ENCODE measurements at regions not wholly inside any gene's neighbourhood (a gene's known extent, or its start where the extent isn't known, plus 50 kb on each side); places are given as distances from the start of the nearest gene placed in this dataset.

- DNase-seq = no peak
- intact Hi-C loops (cut with DNase I) = no loop called here
Observed at GRCh38 chr7:156064971-156065386, 252.7 kb upstream of the SHH start.

GRCh38 chr7:156063241-156063810 lies 251.1 kb upstream of the SHH start:
- intact Hi-C loops (cut with DNase I) = no loop called here
- DNase-seq = peak in 1 of 10 donors; percentile 41

- intact Hi-C loops (cut with DNase I) = no loop called here
Observed at GRCh38 chr7:156062286-156062685, 250.0 kb upstream of the SHH start.

GRCh38 chr7:156061689-156062255 lies 249.5 kb upstream of the SHH start:
- intact Hi-C loops (cut with DNase I) = no loop called here
- peak in 1 of 10 donors; percentile 70 for DNase-seq

More at GRCh38 chr7:156062286-156062685, 250.0 kb upstream of the SHH start:
- DNase-seq = peak in 1 of 10 donors; percentile 56

- intact Hi-C loops (cut with DNase I) = no loop called here
- DNase-seq = peak in 1 of 10 donors; percentile 2
Observed at GRCh38 chr7:156060925-156061324, 248.7 kb upstream of the SHH start.

- DNase-seq = peak in 1 of 10 donors; percentile 36
- intact Hi-C loops (cut with DNase I) = no loop called here
Observed at GRCh38 chr7:156059369-156059768, 247.1 kb upstream of the SHH start.

GRCh38 chr7:156058248-156058647 lies 246.0 kb upstream of the SHH start:
- intact Hi-C loops (cut with DNase I) = no loop called here
- peak in 1 of 10 donors; percentile 74 for DNase-seq

GRCh38 chr7:156056534-156056933 lies 244.3 kb upstream of the SHH start:
- peak in 2 of 10 donors; percentile 32 to 73 for DNase-seq
- intact Hi-C loops (cut with DNase I) = no loop called here

GRCh38 chr7:156055206-156055822 lies 243.1 kb upstream of the SHH start:
- intact Hi-C loops (cut with DNase I) = no loop called here
- DNase-seq = peak in 2 of 10 donors; percentile 24 to 72

- no peak for DNase-seq
- intact Hi-C loops (cut with DNase I) = no loop called here
Observed at GRCh38 chr7:156051884-156052283, 239.6 kb upstream of the SHH start.

- intact Hi-C loops (cut with DNase I) = no loop called here
- peak in 1 of 10 donors; percentile 41 for DNase-seq
Observed at GRCh38 chr7:156050636-156051569, 238.6 kb upstream of the SHH start.

GRCh38 chr7:156049366-156049765 lies 237.1 kb upstream of the SHH start:
- no peak for DNase-seq
- intact Hi-C loops (cut with DNase I) = no loop called here

GRCh38 chr7:156046031-156046560 lies 233.8 kb upstream of the SHH start:
- no peak for DNase-seq
- intact Hi-C loops (cut with DNase I) = no loop called here

- DNase-seq = no peak
- intact Hi-C loops (cut with DNase I) = no loop called here
Observed at GRCh38 chr7:156043416-156044178, 231.3 kb upstream of the SHH start.

GRCh38 chr7:156041398-156041797 lies 229.1 kb upstream of the SHH start:
- intact Hi-C loops (cut with DNase I) = no loop called here
- no peak for DNase-seq

GRCh38 chr7:156039971-156040677 lies 227.9 kb upstream of the SHH start:
- no peak for DNase-seq
- intact Hi-C loops (cut with DNase I) = no loop called here

GRCh38 chr7:156039194-156039593 lies 226.9 kb upstream of the SHH start:
- intact Hi-C loops (cut with DNase I) = no loop called here
- DNase-seq = no peak

- no peak for DNase-seq
- intact Hi-C loops (cut with DNase I) = no loop called here
Observed at GRCh38 chr7:156038345-156038744, 226.1 kb upstream of the SHH start.

GRCh38 chr7:156036153-156036552 lies 223.9 kb upstream of the SHH start:
- DNase-seq = no peak
- intact Hi-C loops (cut with DNase I) = no loop called here

Measured in posterior cingulate gyrus (tissue), 11 donors.